Panc1 (cell line): ENCODE measurements at regions not wholly inside any gene's neighbourhood (a gene's known extent, or its start where the extent isn't known, plus 50 kb on each side); places are given as distances from the start of the nearest gene placed in this dataset.

ENCODE experiments used
- ATAC-seq: fragments of 200-7000 bp; cut with Tn5 transposase; 2 replicates; pipeline ENCODE4 v1.9.1; 2020; ENCODE audit warnings: mild to moderate bottlenecking, moderate library complexity
- BruUV-seq: library from RNA; stranded (reverse); fragments of 400-500 nt; replicated peaks from 2 replicates; lab custom pipeline; 2021; lab: Mats Ljungman, UMichigan
- CTCF ChIA-PET: fragments of 300-600 bp; sonication (Branson Sonifier 250); formaldehyde crosslinking; loops from one replicate; lab custom pipeline; 2022; ENCODE audit warnings: antibody characterized with exemption; lab: Charles Lee
- POLR2A ChIA-PET: fragments of 300-600 bp; sonication (Branson Sonifier 250); formaldehyde crosslinking; loops from one replicate; lab custom pipeline; 2022; ENCODE audit warnings: antibody characterized with exemption; lab: Charles Lee
- DNase-seq: peaks from one replicate; pipeline ENCODE4 v3.0.0-alpha.2; 2010; ENCODE audit warnings: low read depth, low spot score
- H3K27ac ChIP-seq: 2 replicates; pipeline ENCODE4 v1.5.1; 2011; ENCODE audit warnings: mild to moderate bottlenecking, low read length, inconsistent platforms
- H3K27me3 ChIP-seq: fragments of 200-500 bp; sonication (Bioruptor generic); 2 replicates; pipeline ENCODE4 v1.6.0; 2014; ENCODE audit warnings: low read length, inconsistent platforms; ENCODE audit not compliant: control insufficient read depth, insufficient read depth
- H3K36me3 ChIP-seq: fragments of 200-500 bp; sonication (Bioruptor generic); 2 replicates; pipeline ENCODE4 v1.5.1; 2014; ENCODE audit warnings: inconsistent platforms, mild to moderate bottlenecking, low read length, moderate library complexity; ENCODE audit not compliant: control insufficient read depth, insufficient read depth
- H3K4me1 ChIP-seq: 2 replicates; pipeline ENCODE4 v1.5.1; 2011; ENCODE audit warnings: inconsistent platforms, mild to moderate bottlenecking, low read length, moderate library complexity; ENCODE audit not compliant: control insufficient read depth, insufficient read depth
- H3K4me3 ChIP-seq, 2 experiments: 2 replicates each; pipeline ENCODE4 v1.5.1; 2011 to 2012; ENCODE audit warnings: low read depth in 2 of 2, low read length in 2 of 2, mild to moderate bottlenecking in 2 of 2, inconsistent platforms in 1 of 2, moderate library complexity in 1 of 2
- H3K9me3 ChIP-seq: fragments of 200-500 bp; sonication (Bioruptor generic); 2 replicates; pipeline ENCODE4 v1.5.1; 2014; ENCODE audit warnings: low read depth, mild to moderate bottlenecking, inconsistent platforms, low read length, moderate library complexity; ENCODE audit not compliant: control insufficient read depth, insufficient read depth
- POLR2AphosphoS5 ChIP-seq: IDR thresholded peaks from 2 replicates; pipeline ENCODE4 v1.6.1; 2012; ENCODE audit warnings: mild to moderate bottlenecking, low read depth, low read length, moderate library complexity
- REST ChIP-seq, 2 experiments: IDR thresholded peaks; 2 replicates each; pipeline ENCODE4 v1.6.1; 2011 to 2012; ENCODE audit warnings: low read depth in 2 of 2, control low read depth in 1 of 2, low read length in 1 of 2, mild to moderate bottlenecking in 1 of 2, moderate library complexity in 1 of 2; ENCODE audit not compliant: insufficient read depth in 1 of 2
- SIN3A ChIP-seq: IDR thresholded peaks from 2 replicates; pipeline ENCODE4 v1.6.1; 2012; ENCODE audit warnings: low read depth, mild to moderate bottlenecking, low read length, moderate library complexity, borderline replicate concordance; ENCODE audit not compliant: insufficient read depth
- TCF7L2 ChIP-seq: IDR thresholded peaks from 2 replicates; pipeline ENCODE4 v1.6.1; 2011; ENCODE audit warnings: mild to moderate bottlenecking, low read depth, low read length, inconsistent platforms
- in situ Hi-C: cut with HindIII; loops from 2 replicates; pipeline ENCODE4 v1.10.0; 2016; ENCODE audit warnings: low sequenced_read_pairs, low pct_unique_long_range_greater_than_20kb
- intact Hi-C: fragments of 100-400 bp; cut with micrococcal nuclease; formaldehyde crosslinking; loops from one replicate; pipeline ENCODE4 v1.10.0; 2022; ENCODE audit not compliant: unreplicated experiment
- TF ChIP-seq, protein P1 (sequence below): fragments of 450-650 bp; IDR thresholded peaks from 2 replicates; pipeline ENCODE4 v1.5.1; 2017; ENCODE audit warnings: mild to moderate bottlenecking

GRCh38 chr13:62418376-62418775 lies 1002.7 kb upstream of the PCDH20 start:
- ChIA-PET CTCF (no interaction called here), POLR2A (no interaction called here)
- Histone ChIP-seq H3K27me3 (no peaks in the 10 kb centered on the region), H3K4me1 (no peaks in the 10 kb centered on the region), H3K9me3 (no peaks in the 10 kb centered on the region), H3K4me3 (no peak overlapping the region), H3K27ac (no peak overlapping the region), H3K36me3 (no peaks in the 10 kb centered on the region)
- DNase-seq (no peak), ATAC-seq (no peak)
- TF ChIP-seq TCF7L2: no peak
- TF ChIP-seq POLR2AphosphoS5: no peak
- TF ChIP-seq SIN3A: no peak
- TF ChIP-seq, protein P1, sequence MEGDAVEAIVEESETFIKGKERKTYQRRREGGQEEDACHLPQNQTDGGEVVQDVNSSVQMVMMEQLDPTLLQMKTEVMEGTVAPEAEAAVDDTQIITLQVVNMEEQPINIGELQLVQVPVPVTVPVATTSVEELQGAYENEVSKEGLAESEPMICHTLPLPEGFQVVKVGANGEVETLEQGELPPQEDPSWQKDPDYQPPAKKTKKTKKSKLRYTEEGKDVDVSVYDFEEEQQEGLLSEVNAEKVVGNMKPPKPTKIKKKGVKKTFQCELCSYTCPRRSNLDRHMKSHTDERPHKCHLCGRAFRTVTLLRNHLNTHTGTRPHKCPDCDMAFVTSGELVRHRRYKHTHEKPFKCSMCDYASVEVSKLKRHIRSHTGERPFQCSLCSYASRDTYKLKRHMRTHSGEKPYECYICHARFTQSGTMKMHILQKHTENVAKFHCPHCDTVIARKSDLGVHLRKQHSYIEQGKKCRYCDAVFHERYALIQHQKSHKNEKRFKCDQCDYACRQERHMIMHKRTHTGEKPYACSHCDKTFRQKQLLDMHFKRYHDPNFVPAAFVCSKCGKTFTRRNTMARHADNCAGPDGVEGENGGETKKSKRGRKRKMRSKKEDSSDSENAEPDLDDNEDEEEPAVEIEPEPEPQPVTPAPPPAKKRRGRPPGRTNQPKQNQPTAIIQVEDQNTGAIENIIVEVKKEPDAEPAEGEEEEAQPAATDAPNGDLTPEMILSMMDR: no peak
- no peak for TF ChIP-seq REST (IDR thresholded peaks at IDR 0.05; ENCODE audit: insufficient read depth in 1 of 2, low read depth in 2 of 2, low read length in 1 of 2)
- BruUV-seq: no TSS peak
- in situ Hi-C loops: no loop called here
- intact Hi-C loops: no loop called here

DNA sequence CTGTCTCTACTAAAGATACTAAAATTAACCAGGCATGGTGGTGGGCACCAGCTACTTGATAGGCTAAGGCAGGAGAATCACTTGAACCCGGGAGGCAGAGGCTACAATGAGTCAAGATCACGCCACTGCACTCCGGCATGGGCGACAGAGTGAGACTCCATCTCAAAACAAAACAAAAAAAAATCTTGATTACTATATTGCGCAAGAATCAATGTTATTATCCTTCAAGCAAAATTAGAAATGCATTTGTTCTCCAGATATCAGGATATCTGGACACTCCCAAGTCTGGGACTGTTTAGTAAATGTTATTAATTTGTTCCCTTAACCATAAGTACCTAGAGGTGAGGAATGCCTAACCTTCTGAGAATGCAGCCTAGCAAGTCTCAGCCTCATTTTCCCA lies 992.2 kb upstream of the PCDH20 start:
- ChIA-PET POLR2A (no interaction called here), CTCF (no interaction called here)
- no peak for ATAC-seq
- no peak overlapping the region for H3K27ac ChIP-seq
- intact Hi-C loops (no loop called here), in situ Hi-C loops (no loop called here)
- H3K4me1 ChIP-seq: no peaks in the 10 kb centered on the region
- H3K9me3 ChIP-seq: no peaks in the 10 kb centered on the region
- no peak overlapping the region for H3K4me3 ChIP-seq
- no TSS peak for BruUV-seq
- TF ChIP-seq POLR2AphosphoS5 (no peak), REST (IDR thresholded peaks at IDR 0.05; ENCODE audit: insufficient read depth in 1 of 2, low read depth in 2 of 2, low read length in 1 of 2) (no peak), SIN3A (no peak), TCF7L2 (no peak)
- TF ChIP-seq, protein P1: no peak
- no peaks in the 10 kb centered on the region for H3K36me3 ChIP-seq
- DNase-seq: no peak
- H3K27me3 ChIP-seq: no peaks in the 10 kb centered on the region
